SU-DHL-6 (cell line): ENCODE measurements at regions not wholly inside any gene's neighbourhood (a gene's known extent, or its start where the extent isn't known, plus 50 kb on each side); places are given as distances from the start of the nearest gene placed in this dataset.

Experiments
- EZH2phosphoT487 ChIP-seq: fragments of 200-600 bp; sonication (generic), shearing (Covaris generic); conservative IDR thresholded peaks from 2 replicates; pipeline ENCODE4 v1.6.1; 2018; ENCODE audit warnings: mild to moderate bottlenecking, antibody characterized with exemption, low read length, moderate library complexity, mixed read lengths
- TF ChIP-seq, protein P1 (sequence below): fragments of 200-600 bp; sonication (generic); IDR thresholded peaks from one replicate; pipeline ENCODE4 v1.5.1; 2017; ENCODE audit warnings: antibody characterized with exemption, mild to moderate bottlenecking, low read length, moderate library complexity; ENCODE audit not compliant: insufficient read depth, poor library complexity, severe bottlenecking

DNA sequence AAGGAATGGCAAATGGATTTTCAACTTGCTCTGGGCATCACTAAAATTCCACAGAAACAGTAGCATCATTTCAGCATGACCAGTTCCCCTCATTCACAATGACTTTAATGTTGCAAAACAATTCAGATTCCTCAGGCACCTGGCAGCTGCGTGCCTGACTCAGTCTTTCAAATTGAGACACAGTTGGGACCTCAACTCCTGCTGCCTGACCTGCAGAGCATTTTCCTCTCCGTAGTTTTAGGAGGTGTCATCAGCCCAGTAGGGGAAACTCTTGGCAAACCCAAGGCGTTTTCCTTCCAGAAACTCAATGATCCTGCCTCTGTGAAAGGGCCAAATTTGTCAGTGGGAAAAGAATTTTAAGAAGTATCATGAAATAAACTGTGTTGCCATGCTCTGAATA, 388.9 kb downstream of the SPRY1 start:
- TF ChIP-seq, protein P1, sequence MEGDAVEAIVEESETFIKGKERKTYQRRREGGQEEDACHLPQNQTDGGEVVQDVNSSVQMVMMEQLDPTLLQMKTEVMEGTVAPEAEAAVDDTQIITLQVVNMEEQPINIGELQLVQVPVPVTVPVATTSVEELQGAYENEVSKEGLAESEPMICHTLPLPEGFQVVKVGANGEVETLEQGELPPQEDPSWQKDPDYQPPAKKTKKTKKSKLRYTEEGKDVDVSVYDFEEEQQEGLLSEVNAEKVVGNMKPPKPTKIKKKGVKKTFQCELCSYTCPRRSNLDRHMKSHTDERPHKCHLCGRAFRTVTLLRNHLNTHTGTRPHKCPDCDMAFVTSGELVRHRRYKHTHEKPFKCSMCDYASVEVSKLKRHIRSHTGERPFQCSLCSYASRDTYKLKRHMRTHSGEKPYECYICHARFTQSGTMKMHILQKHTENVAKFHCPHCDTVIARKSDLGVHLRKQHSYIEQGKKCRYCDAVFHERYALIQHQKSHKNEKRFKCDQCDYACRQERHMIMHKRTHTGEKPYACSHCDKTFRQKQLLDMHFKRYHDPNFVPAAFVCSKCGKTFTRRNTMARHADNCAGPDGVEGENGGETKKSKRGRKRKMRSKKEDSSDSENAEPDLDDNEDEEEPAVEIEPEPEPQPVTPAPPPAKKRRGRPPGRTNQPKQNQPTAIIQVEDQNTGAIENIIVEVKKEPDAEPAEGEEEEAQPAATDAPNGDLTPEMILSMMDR = no peak
- TF ChIP-seq EZH2phosphoT487 = no peak
